ENCODE measurements at regions not wholly inside any gene's neighbourhood (a gene's known extent, or its start where the extent isn't known, plus 50 kb on each side); places are given as distances from the start of the nearest gene placed in this dataset.
"Not testable (repeated sequence)": the region's sequence is repeated elsewhere in the genome, so short reads cannot be mapped to it uniquely, and the experiment has no call there.

DNA sequence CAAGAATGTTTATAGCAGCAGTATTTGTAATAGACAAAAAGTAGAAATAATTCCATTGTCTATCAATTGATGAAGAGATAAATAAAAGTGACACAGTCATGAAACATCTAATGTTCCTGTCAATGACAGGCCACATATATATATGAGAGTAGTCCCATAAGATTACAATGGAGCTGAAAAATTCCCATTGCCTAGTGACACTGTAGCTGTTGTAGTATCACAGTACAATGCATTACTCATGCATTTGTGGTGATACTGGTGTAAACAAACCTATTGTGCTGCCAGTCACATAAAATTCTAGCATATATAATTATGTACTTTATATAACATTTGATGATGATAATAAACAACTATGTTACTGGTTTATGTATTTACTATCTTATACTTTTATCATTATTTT is 141.9 kb upstream of the LYPLAL1 start:
- DNase-seq (ENCODE audit: low spot score) (no peak), ATAC-seq (no peak)

DNA sequence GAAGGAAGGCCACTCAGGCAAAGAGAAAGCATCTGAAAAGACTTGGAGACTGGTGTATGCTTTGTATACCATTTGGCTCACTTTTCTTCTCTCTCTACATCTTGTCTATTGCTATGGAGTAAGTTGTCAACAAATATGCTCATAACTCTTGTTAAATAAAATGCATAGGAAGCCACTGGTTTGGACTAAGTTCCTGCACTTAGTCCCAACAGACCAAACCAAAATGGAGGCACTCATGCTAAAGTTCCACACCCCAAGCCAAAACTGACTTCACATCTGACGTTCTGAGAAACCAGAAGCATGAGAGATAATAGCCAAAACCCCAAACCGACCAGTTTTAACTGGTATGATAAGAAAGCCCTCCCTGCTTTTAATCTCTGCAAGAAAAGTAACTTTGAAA is 135.3 kb upstream of the LYPLAL1 start:
- no peak for DNase-seq (ENCODE audit: low spot score)

DNA sequence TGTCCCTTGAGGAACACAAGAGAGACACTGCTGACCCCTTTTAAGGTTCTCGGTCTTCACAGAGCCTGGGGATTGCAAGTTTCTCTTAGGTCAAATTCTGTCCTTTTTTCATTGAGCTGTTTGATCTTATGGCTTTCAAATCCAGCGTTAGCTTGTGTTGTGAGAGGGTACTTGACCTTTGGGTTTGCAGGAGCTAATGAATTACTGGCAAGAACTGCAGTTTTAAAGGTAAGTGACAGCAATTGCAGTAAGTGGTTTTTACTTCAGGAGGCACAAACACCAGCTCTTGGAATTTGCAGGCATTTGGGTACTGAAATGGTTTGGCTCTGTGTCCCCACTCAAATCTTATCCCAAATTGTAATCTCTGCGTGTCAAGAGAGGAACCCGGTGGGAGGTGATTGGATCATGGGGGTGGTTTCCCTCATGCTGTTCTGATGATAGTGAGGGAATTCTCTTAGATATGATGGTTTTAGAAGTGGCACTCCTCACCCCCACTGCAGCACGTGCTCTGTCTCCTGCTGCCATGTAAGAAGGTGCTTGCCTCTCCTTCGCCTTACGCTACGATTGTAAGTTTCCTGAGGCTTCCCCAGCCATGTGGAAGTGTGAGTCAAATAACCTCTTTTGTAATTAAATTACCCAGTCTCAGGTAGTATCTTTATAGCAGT is 134.5 kb upstream of the LYPLAL1 start:
- ATAC-seq, result no peak
- no peak for DNase-seq (ENCODE audit: low spot score)

More for the DNA sequence above, 135.3 kb upstream of the LYPLAL1 start:
- no peak for ATAC-seq

DNA sequence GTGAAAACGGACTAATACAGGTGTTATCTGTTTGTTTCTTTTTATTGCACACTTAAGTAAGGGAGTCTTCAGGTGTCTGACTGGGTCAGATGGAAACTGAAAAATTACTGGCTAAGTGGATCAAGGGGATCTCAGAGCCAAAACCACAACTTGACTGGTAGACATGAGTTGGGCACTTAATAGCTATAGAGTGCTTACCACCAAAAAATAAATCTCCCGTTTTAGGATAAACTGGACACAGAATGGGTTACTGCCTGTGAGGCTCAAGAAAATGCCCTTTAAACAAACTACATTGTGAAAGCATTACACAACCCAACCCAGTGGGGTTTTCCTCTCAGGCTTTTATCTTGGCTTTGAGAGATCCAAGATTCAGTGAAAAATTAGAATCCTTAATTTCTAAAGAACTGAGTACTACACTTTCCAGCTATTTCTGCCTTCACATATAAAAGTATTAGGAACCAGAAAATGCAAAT is 134.0 kb upstream of the LYPLAL1 start:
- ATAC-seq, result peak; percentile 40
- no peak for DNase-seq (ENCODE audit: low spot score)

DNA sequence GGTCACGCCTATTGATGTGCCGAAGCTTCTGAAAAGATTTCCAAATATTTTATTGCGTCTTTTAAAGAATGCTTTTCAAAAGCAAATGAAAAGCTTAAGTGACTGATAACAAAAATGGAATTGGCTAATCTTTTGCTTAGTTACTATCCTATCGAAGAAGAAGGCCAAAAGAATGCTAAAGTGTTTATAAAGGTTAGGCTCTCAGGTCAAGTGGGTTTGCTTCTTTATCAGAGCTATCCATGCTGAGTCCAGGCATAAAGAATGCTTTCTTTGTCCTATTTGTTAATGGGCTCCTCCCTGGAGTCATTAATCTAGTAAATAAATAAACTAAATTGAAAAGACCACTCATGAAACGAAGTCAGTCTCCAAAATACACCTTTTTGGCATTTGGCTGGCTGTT is 133.4 kb upstream of the LYPLAL1 start:
- DNase-seq (ENCODE audit: low spot score) (no peak), ATAC-seq (no peak)

DNA sequence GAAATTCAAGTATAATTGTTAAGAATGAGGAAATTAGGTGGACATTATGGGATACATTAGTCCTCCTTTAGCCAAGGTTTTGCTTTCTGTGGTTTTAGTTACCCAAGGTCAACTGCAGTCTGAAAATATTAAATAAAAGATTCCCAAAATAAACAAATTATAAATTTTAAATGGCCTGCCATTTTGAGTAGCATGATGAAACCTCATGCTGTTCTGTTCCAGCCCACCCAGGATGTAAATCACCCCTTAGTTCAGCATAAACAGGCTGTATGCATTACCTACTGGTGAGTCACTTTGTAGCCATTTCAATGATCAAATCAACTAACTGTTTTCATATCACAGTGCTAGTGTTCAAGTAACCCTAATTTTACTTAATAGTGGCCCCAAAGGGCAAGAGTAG is 132.5 kb upstream of the LYPLAL1 start:
- DNase-seq (ENCODE audit: low spot score) (no peak), ATAC-seq (no peak)

DNA sequence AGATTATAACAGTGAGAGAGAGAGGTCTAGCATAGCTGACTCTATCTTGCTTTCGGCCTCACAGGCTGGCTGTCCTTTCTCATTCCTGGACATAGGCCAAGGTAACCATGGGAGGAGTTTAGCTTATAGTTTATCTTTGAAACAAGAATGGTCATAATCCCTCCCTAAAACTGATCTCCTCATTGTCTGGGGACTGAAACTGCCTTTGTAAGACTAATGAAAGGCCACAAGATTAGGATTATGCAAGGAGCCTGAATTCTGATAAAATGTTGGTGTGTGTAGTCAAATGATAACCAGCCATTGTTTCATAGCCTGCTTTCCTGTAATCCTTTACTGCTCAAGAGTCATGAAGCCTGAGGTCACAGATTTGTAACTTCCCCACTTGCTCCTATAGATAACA is 131.9 kb upstream of the LYPLAL1 start:
- no peak for DNase-seq (ENCODE audit: low spot score)
- ATAC-seq, result no peak

DNA sequence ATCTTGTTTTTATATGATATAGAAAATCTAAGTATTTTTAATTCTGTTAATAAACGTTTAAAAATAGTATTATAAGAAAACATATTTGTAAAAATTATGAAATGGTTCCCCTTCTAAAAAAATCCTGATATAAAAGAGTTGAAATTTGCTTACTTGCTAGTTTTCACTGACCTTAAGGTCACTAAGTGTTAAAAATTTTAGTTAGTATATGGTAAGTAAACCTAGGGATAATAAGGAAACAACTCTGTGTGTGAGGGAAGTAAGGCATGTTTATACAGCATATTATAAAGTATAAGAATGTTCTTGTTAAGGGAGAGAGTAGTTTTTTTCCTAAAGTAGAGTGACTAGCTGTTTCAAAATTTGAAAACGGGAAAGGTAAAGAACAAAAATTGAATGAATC is 130.9 kb upstream of the LYPLAL1 start:
- ATAC-seq (no peak), DNase-seq (ENCODE audit: low spot score) (no peak)

DNA sequence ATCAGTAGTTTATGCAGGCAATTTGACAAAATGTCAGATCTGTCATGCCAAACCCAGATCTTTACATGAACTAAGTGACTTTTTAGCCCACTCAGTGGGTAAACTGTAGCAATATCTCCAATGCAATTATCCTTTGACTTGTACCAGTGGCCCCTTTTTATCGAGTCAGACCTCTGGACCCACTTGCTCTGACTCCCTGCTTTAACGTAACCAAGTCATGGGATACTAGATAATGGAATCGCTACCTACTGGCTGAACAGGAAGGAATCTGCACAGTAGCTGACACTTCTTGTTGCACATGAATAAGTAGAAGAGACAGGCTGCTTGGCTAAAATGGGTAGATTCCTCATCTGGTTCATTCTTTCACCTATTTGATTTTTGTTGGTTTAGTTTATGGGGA is 128.4 kb upstream of the LYPLAL1 start:
- ATAC-seq (no peak), DNase-seq (ENCODE audit: low spot score) (no peak)

DNA sequence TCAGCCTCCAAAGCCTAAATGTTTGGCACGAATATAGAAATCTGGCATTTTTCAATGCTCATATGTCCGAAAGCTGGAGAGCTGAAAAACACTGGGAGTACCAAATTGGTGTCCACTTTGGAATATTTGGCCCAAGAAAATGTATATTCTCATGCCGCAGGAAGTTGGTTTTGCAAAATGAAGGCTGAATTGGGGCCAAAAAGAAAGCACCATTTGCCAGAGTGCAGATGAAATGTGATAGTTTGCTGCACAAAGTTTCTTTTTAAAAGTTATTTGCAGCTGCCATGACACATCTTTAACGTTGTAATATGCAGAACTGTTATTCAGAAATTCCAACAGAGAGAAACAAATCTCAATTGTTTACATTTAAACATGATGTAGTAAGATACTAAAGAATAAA is 124.2 kb upstream of the LYPLAL1 start:
- DNase-seq (ENCODE audit: low spot score) (no peak), ATAC-seq (no peak)

DNA sequence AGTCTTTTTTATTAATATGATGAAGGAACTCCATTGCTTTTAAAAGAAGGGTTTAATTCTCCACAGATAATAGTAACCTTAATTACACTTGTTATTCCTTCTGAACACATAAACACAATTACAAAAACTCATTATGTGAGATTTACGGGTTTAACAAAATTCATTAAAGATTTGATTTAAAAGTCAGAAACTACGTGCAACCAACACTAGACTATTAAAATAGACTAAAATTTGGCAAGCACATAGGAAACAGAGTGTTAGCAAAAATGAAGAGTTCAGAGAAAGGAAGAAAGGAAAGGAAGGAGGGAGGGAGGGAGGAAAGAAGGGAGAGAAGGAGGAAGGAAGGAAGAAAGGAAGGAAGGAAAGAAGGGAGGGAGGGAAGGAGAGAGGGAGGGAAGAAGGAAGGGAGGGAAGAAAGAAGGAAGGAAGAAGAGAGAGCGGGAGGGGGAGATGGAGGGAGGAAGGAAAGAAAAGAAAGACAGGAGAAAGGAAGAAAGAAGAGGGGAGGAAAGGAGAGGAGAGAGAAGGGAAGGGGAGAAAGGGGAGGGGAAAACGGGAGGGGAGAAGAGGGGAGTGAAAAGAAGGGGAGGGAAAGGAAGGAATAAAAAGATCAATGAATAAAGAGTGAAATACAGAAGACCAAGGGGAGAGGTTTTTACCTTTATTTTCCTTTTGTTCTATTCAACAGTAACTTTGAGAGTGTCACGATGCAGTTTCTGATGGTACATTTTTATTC is 123.4 kb upstream of the LYPLAL1 start:
- DNase-seq (ENCODE audit: low spot score), result no peak
- no peak for ATAC-seq

DNA sequence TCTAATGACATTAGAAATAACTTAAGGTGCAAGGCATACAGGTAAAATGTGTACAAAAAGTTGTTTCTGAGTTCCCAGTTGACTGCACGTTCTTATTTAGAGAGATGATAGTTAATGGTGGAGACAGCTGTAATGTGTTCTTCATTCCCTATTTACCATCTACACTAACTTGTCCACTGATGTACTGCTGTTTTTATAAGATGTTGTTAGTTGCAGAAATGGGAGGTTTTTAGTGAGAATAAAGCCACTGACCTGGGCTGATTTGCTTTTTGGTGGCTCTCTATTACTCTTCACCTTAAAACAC is 122.9 kb upstream of the LYPLAL1 start:
- no peak for ATAC-seq
- DNase-seq (ENCODE audit: low spot score), result no peak

DNA sequence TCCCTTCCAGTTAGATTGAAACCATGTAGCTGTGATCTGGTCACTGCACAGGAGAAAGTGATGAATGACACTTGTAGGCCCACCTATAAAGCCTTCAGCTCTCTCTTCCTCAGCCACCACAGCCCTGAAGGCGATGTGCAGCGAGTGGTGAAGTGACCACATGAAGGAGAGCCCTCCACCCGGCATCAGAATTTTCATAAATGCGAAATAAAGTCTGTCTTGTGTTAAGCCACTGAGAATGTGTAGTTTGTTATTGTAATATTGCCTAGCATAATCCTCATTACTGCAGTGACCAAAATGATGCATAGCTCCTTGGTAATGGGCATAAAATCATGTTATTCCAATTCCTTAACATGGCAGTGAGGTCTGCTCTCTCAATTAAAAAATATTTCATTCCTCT is 122.1 kb upstream of the LYPLAL1 start:
- DNase-seq (ENCODE audit: low spot score) (no peak), ATAC-seq (no peak)

DNA sequence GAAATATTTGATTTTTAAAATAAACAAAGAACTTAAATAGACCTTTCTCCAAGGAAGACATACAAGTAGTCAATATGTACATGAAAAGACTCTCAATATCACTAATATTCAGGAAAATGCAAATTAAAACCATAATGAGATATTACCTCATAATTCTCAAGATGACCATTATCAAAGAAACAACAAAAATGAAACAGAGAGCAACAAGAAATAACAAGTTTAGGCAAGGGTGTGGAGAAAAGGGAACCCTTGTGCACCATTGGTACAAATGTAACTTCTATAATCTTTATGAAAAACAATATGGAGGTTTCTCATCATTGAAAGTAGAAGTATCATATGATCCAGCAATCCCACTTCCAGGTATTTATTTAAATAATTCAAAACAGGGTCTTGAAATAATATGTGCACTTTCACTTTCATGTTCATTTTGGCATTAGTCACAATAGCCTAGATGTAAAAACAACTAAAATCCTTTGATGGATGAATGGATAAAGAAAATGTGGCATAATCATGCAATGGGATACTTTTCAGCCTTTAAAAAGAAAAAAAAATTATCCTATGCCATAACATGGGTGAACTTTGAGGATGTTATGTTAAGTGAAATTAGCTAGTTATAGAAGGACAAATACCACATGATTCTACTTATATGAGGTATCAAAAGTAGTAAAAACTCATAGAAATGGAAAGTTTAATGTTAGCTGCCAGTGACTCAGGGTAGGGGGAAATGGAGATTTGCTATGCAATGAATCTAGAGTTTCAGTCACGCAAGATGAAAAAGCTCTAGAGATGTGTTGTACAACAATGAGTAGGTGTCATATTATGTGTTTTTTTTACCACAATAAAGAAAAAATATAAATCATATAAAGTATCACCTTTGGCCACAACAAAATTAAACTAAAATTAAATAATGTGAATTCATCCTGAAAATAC is 114.5 kb upstream of the LYPLAL1 start:
- DNase-seq (ENCODE audit: low spot score) (no peak), ATAC-seq (no peak)

DNA sequence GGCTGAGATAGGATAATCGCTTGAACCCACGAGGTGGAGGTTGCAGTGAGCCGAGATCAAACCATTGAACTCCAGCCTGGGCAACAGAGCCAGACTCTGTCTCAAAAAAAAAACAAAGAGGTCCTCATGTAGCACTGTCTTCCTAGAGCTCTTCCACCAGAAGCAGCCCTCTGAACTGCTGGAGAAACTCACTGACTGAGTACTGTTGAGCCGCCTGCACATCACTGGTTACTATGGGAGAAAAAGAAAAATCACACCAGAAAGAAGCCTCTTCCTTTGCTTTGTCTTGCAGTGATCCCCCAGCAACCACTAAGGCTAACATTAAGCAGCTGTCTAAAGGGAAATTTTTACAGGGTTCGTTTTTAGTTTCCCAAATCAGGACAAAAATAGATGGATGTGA is 112.9 kb upstream of the LYPLAL1 start:
- ATAC-seq (no peak), DNase-seq (ENCODE audit: low spot score) (no peak)

DNA sequence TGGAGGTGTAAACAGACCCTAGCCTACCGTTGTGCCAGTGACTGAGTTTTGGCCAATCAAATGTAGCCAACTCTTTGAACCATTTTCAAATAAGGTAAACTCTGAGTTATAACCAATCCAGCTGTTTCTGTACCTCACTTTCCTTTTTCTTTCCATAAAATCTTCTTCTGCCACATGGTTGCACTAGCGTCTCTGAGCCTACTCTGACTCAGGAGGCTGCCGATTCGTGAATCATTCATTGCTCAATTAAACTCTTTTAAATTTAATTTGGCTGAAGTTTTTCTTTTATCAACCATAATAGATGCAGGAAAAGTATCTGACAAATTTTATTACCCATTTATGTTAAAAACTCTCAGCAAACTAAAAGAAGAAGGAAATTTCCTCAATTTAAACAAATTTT is 111.5 kb upstream of the LYPLAL1 start:
- ATAC-seq, result no peak
- DNase-seq (ENCODE audit: low spot score), result no peak

DNA sequence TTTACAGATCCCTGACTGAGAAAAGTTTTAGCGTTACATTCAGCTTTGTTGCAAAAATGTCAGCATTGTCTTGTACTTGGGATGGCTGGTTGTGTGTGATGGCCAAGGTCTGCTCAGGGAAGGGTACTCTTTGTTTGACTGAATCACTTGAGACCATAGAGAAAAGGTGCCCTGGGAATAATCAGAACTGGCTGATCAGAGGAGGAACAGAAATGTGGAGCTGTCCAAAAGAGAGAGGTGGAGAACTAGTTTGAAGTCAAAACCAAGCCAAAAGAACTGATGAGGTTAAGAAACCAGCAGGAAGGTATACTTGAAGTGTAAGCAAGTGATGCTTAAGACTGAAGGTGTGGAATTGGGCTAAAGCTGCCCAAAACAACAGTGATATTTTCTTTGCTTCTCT is 107.6 kb upstream of the LYPLAL1 start:
- no peak for ATAC-seq

DNA sequence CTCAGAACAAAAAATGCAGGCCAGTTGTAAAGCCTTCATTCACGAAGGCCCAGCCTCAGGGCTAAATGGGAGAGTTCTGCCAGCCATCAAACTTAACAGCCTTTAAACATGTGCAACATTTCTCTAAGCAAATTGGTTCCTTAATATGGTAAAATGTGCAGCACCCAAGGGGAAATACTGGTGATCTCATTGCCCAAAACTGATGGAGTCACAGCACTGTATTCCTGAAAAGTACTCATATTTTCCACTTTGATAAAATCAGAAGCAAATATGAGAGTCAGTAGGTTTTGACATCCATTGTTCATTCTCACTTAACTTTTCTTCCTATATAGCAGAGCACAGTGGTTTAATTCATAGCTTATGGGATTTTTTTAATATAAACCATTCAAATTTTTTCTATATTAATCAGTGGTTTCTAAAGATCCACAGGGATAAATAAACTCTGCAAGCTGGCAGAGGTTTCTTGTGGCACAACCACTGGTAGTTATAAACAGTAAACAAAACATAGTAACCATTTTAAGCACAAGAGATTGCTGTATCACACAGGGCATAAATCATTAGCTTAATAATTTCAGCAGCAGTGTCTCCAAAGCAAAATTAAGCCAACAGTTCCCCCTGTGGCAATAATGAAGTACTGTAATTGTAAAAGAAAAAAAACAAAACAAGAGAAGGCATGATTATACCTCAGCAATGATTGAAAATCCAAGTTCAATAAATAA is 106.9 kb upstream of the LYPLAL1 start:
- ATAC-seq, result peak; percentile 23

More for the DNA sequence above, 107.6 kb upstream of the LYPLAL1 start:
- no peak for DNase-seq (ENCODE audit: low spot score)

DNA sequence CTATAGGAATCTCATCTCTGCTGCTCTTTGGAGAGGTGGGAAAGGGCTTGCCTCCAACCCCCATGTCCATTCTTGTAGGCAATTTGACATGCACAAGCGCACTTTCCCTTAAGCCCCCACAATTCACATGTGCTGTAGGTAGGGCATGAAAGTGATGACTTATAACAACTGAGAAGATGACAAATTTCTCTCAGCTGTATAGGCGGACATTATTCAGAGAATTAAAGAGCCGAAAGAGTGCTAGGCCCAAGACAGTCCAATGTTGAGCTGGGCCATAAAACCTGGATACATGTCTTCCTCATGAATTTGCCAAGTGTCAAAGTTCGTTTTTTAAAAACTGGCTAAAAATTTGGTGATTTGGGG is 106.3 kb upstream of the LYPLAL1 start:
- DNase-seq (ENCODE audit: low spot score) (no peak), ATAC-seq (no peak)

More for the DNA sequence above, 106.9 kb upstream of the LYPLAL1 start:
- DNase-seq (ENCODE audit: low spot score), result no peak

DNA sequence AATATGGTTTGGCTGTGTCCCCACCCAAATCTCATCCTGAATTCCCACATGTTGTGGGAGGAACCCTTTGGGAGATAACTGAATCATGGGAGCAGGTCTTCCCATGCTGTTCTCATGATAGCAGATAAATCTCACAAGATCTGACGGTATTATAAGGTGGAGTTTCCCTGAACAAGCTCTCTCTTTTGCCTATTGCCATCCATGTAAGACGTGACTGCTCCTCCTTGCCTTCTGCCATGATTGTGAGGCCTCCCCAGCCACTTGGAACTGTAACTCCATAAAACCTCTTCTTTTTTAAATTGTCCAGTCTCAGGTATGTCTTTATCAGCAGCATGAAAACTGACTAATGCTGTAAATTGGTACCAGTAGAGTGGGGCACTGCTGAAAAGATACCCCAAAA is 103.3 kb upstream of the LYPLAL1 start:
- DNase-seq (ENCODE audit: low spot score); ATAC-seq: not testable (repeated sequence)

DNA sequence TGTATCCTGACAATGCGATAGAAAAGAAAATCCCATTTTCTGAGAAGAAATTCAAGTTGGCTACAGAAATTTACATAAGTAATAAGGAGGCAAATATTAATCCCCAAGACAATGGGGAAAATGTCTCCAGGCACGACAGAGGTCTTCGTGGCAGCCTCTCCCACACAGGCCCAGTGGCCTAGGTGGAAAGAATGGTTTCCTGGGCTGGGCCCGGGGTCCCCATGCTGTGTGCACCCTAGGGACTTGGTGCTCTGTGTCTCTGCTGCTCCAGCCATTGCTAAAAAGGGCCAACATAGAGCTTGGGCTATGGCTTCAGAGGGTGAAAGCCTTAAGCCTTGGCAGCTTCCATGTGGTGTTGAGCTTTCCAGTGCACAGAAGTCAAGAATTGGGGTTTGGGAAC is 102.5 kb upstream of the LYPLAL1 start:
- ATAC-seq, result no peak
- no peak for DNase-seq (ENCODE audit: low spot score)

Measured in left lobe of liver (tissue), 2 donors.